ENCODE measurements at regions not wholly inside any gene's neighbourhood (a gene's known extent, or its start where the extent isn't known, plus 50 kb on each side); places are given as distances from the start of the nearest gene placed in this dataset.

GRCh38 chr20:50393242-50393641 lies 116.9 kb upstream of the PTPN1 start:
- TF ChIP-seq, protein P1, sequence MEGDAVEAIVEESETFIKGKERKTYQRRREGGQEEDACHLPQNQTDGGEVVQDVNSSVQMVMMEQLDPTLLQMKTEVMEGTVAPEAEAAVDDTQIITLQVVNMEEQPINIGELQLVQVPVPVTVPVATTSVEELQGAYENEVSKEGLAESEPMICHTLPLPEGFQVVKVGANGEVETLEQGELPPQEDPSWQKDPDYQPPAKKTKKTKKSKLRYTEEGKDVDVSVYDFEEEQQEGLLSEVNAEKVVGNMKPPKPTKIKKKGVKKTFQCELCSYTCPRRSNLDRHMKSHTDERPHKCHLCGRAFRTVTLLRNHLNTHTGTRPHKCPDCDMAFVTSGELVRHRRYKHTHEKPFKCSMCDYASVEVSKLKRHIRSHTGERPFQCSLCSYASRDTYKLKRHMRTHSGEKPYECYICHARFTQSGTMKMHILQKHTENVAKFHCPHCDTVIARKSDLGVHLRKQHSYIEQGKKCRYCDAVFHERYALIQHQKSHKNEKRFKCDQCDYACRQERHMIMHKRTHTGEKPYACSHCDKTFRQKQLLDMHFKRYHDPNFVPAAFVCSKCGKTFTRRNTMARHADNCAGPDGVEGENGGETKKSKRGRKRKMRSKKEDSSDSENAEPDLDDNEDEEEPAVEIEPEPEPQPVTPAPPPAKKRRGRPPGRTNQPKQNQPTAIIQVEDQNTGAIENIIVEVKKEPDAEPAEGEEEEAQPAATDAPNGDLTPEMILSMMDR (IDR thresholded peaks at IDR 0.05) = no peak

- TF ChIP-seq, protein P1 (IDR thresholded peaks at IDR 0.05) = no peak
These were observed 116.1 kb upstream of the PTPN1 start for GRCh38 chr20:50393990-50394561.

- TF ChIP-seq, protein P1 (IDR thresholded peaks at IDR 0.05) = no peak
These were observed 115.6 kb upstream of the PTPN1 start for GRCh38 chr20:50394569-50394968.

GRCh38 chr20:50395251-50395729 lies 114.9 kb upstream of the PTPN1 start:
- TF ChIP-seq, protein P1 (IDR thresholded peaks at IDR 0.05) = no peak

GRCh38 chr20:50395914-50396488 lies 114.2 kb upstream of the PTPN1 start:
- TF ChIP-seq, protein P1 (IDR thresholded peaks at IDR 0.05) = no peak

- TF ChIP-seq, protein P1 (IDR thresholded peaks at IDR 0.05) = no peak
These were observed 113.6 kb upstream of the PTPN1 start for GRCh38 chr20:50396623-50397022.

DNA sequence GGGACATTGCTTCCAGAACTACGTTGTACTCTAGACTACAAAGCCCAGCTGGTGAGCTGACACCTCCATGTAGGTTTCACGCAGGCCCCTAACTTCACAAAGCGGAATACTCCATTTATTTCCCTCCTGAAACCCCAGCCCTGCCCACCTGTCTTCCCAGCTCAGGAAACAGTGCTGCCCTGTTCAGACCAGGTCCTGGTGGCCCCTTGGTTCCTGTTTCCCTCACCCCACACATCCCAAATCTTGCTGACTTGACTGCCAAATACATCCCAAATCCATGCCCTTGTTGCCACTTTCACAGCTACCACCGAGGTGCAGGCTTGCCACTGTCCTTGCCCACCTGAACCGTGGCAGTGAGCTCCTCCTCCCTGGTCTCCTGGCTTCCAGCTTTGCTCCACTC lies 113.1 kb upstream of the PTPN1 start:
- TF ChIP-seq, protein P1 (IDR thresholded peaks at IDR 0.05) = no peak

Measured in LNCAP (cell line).